ENCODE measurements at regions not wholly inside any gene's neighbourhood (a gene's known extent, or its start where the extent isn't known, plus 50 kb on each side); places are given as distances from the start of the nearest gene placed in this dataset.
A peak's percentile ranks its signal among the peaks of the same experiment; 100 is the strongest.

DNA sequence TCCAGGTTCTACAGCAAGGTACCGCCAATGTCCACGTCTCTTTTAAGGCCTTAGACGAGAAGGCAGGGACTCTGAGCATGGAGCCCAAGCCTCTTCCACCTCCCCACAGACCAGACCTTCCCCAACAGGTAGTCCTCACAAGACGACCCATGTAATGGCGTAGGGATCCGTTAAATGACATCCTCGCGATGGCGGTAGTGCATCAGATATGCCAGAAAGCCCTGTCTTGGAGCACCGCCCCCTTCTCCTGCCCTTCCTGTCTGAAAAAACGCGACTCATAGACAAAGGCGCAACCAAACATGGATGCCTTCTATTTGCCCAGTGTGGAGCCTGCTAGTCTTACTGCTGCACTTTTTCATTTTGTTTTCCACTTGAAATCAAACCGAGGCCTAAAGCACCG lies 185.4 kb downstream of the OR13H1 start:
- H3K27ac ChIP-seq (ENCODE audit: low read depth, low read length): peak overlapping the region; percentile 84
- no peaks in the 10 kb centered on the region for H3K27me3 ChIP-seq (ENCODE audit: control insufficient read depth in 3 of 3, insufficient read depth in 3 of 3, low read length in 3 of 3)
- peak overlapping the region in 1 of 3 donors; percentile 80 for H3K4me3 ChIP-seq (ENCODE audit: low read length in 3 of 3)
- no peaks in the 10 kb centered on the region for H3K4me1 ChIP-seq (ENCODE audit: control insufficient read depth in 3 of 3, insufficient read depth in 3 of 3, low read length in 3 of 3)
- peak overlapping the region in 1 of 3 donors; percentile 64 for H3K9ac ChIP-seq (ENCODE audit: low read depth in 1 of 3, low read length in 3 of 3)
- no peaks in the 10 kb centered on the region for H3K36me3 ChIP-seq (ENCODE audit: control insufficient read depth in 3 of 3, insufficient read depth in 3 of 3, low read length in 3 of 3)
- no peaks in the 10 kb centered on the region for H3K9me3 ChIP-seq (ENCODE audit: control insufficient read depth in 3 of 3, low read length in 3 of 3)

DNA sequence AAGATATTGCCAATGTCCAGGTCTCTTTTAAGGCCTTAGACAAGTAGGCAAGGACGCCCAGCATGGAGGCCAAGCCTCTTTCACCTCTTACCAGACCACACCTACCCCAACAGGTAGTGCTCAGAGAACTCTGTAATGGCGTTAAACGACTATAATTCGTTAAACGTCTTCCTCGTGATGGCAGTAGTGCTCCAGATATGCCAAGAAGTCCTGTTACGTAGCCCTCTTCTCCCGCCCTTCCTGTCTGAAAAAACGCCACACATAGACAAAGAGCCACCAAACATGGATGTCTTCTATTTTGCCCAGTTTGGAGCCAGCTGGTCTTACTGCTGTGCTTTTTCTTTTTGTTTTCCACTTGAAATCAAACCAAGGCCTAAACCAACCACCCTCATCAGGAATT lies 190.7 kb downstream of the OR13H1 start:
- H3K27me3 ChIP-seq (ENCODE audit: control insufficient read depth in 3 of 3, insufficient read depth in 3 of 3, low read length in 3 of 3): no peaks in the 10 kb centered on the region
- no peak overlapping the region for H3K9ac ChIP-seq (ENCODE audit: low read depth in 1 of 3, low read length in 3 of 3)
- H3K4me3 ChIP-seq (ENCODE audit: low read length in 3 of 3): no peak overlapping the region
- no peak overlapping the region for H3K27ac ChIP-seq (ENCODE audit: low read depth, low read length)
- no peaks in the 10 kb centered on the region for H3K9me3 ChIP-seq (ENCODE audit: control insufficient read depth in 3 of 3, low read length in 3 of 3)
- no peaks in the 10 kb centered on the region for H3K36me3 ChIP-seq (ENCODE audit: control insufficient read depth in 3 of 3, insufficient read depth in 3 of 3, low read length in 3 of 3)
- H3K4me1 ChIP-seq (ENCODE audit: control insufficient read depth in 3 of 3, insufficient read depth in 3 of 3, low read length in 3 of 3): no peaks in the 10 kb centered on the region

DNA sequence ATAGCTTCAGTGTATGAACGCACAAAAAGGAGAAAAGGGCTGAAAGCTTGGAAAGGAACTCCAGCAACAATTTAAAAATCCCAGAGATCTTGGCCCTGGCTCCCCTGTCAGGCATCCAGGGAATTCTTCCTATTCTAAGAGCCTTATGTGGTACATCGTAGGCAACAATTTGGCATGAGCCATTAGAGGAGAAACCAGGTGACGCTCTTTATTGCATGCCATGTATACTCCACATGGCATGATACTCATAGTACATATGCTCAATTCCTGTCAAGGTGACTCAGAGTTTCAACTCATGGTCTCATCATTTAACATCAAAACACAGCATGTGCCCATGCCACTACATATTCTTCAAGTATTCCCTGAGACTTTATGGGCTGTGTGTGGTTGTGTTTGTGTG lies 191.3 kb downstream of the OR13H1 start:
- Histone ChIP-seq H3K36me3 (ENCODE audit: control insufficient read depth in 3 of 3, insufficient read depth in 3 of 3, low read length in 3 of 3) (no peaks in the 10 kb centered on the region), H3K27me3 (ENCODE audit: control insufficient read depth in 3 of 3, insufficient read depth in 3 of 3, low read length in 3 of 3) (no peaks in the 10 kb centered on the region), H3K9ac (ENCODE audit: low read depth in 1 of 3, low read length in 3 of 3) (no peak overlapping the region), H3K4me1 (ENCODE audit: control insufficient read depth in 3 of 3, insufficient read depth in 3 of 3, low read length in 3 of 3) (no peaks in the 10 kb centered on the region), H3K4me3 (ENCODE audit: low read length in 3 of 3) (no peak overlapping the region), H3K9me3 (ENCODE audit: control insufficient read depth in 3 of 3, low read length in 3 of 3) (no peaks in the 10 kb centered on the region), H3K27ac (ENCODE audit: low read depth, low read length) (no peak overlapping the region)

DNA sequence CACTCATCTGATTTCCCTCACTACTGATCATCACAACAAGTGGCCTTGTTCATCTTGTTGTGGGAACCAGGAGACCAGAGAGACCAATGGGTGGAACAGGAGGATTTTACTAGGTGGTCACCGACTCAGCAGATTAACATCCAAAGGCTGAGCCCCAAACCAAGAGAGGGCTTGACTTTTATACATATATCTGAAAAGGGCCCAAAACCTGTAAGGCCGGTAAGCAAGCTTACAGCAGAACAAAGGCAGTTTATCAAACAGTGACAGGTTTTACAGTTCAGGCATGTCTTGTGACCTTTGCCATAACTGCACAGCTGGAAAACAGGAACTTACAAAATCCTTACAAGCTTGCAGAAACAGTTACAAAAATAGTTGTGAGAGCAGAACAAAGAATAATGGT lies 195.9 kb downstream of the OR13H1 start:
- Histone ChIP-seq H3K4me3 (ENCODE audit: low read length in 3 of 3) (no peak overlapping the region), H3K36me3 (ENCODE audit: control insufficient read depth in 3 of 3, insufficient read depth in 3 of 3, low read length in 3 of 3) (no peaks in the 10 kb centered on the region), H3K4me1 (ENCODE audit: control insufficient read depth in 3 of 3, insufficient read depth in 3 of 3, low read length in 3 of 3) (peaks cover 0 to 4% (median 0%) of the 10 kb centered on the region in 3 donors), H3K27me3 (ENCODE audit: control insufficient read depth in 3 of 3, insufficient read depth in 3 of 3, low read length in 3 of 3) (no peaks in the 10 kb centered on the region), H3K9me3 (ENCODE audit: control insufficient read depth in 3 of 3, low read length in 3 of 3) (no peaks in the 10 kb centered on the region), H3K27ac (ENCODE audit: low read depth, low read length) (no peak overlapping the region), H3K9ac (ENCODE audit: low read depth in 1 of 3, low read length in 3 of 3) (no peak overlapping the region)

DNA sequence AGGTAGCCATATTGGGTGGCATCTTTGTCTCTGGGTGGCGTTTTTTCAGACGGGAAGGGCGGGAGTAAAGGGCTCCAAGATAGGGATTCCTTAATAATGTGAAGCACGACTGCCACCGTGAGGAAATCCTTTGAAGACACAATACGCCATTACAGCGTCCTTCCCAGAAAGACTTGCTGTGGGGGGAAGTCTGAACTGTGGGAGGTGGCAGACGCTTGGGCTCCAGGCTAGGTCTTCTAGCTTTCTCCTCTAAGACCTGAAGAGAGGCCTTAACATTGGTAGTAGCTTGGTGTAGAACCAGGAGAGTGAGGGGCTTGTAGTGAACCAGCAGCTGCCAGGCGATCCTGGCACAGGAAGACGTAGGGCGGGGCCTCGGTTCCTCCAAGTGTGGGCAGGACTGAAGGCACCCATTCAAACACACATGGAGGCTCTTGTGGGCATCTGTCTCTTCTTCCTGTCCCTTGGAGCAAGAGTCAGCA lies 197.3 kb downstream of the OR13H1 start:
- Histone ChIP-seq H3K36me3 (ENCODE audit: control insufficient read depth in 3 of 3, insufficient read depth in 3 of 3, low read length in 3 of 3) (no peaks in the 10 kb centered on the region), H3K4me3 (ENCODE audit: low read length in 3 of 3) (peak overlapping the region in 1 of 3 donors; percentile 72), H3K27me3 (ENCODE audit: control insufficient read depth in 3 of 3, insufficient read depth in 3 of 3, low read length in 3 of 3) (no peaks in the 10 kb centered on the region), H3K4me1 (ENCODE audit: control insufficient read depth in 3 of 3, insufficient read depth in 3 of 3, low read length in 3 of 3) (peaks cover 0 to 4% (median 0%) of the 10 kb centered on the region in 3 donors), H3K27ac (ENCODE audit: low read depth, low read length) (peak overlapping the region; percentile 81), H3K9ac (ENCODE audit: low read depth in 1 of 3, low read length in 3 of 3) (peak overlapping the region in 1 of 3 donors; percentile 60), H3K9me3 (ENCODE audit: control insufficient read depth in 3 of 3, low read length in 3 of 3) (no peaks in the 10 kb centered on the region)

DNA sequence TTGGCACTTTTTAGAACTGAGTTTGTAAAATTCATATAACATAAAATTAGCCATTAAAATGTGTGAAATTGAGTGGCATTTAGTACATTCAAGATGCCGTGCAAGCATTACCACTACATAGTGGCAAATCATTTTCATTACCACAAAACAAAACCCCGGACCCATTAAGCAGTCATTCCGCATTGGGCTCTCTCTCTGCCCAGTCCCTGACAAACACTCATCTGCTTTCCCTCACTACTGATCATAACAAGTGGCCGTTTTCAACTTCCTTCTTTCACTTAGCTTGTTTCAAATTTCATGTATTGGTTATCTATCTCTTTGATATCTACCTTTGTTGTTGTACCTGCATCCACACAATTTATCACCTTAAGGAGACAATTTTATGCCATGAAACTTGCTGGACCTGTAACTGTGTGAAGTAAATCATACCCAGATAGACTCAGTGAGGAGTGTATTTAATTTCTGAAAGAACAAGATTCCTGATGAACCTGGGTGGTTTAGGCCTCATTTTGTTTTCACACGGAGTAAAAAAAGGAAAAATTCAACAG lies 202.1 kb downstream of the OR13H1 start:
- H3K27me3 ChIP-seq (ENCODE audit: control insufficient read depth in 3 of 3, insufficient read depth in 3 of 3, low read length in 3 of 3): no peaks in the 10 kb centered on the region
- peak overlapping the region in 1 of 3 donors; percentile 53 for H3K4me3 ChIP-seq (ENCODE audit: low read length in 3 of 3)
- no peaks in the 10 kb centered on the region for H3K36me3 ChIP-seq (ENCODE audit: control insufficient read depth in 3 of 3, insufficient read depth in 3 of 3, low read length in 3 of 3)
- no peaks in the 10 kb centered on the region for H3K9me3 ChIP-seq (ENCODE audit: control insufficient read depth in 3 of 3, low read length in 3 of 3)
- no peak overlapping the region for H3K27ac ChIP-seq (ENCODE audit: low read depth, low read length)
- H3K9ac ChIP-seq (ENCODE audit: low read depth in 1 of 3, low read length in 3 of 3): peak overlapping the region in 1 of 3 donors; percentile 45
- peaks cover 0 to 7% (median 0%) of the 10 kb centered on the region in 3 donors for H3K4me1 ChIP-seq (ENCODE audit: control insufficient read depth in 3 of 3, insufficient read depth in 3 of 3, low read length in 3 of 3)

DNA sequence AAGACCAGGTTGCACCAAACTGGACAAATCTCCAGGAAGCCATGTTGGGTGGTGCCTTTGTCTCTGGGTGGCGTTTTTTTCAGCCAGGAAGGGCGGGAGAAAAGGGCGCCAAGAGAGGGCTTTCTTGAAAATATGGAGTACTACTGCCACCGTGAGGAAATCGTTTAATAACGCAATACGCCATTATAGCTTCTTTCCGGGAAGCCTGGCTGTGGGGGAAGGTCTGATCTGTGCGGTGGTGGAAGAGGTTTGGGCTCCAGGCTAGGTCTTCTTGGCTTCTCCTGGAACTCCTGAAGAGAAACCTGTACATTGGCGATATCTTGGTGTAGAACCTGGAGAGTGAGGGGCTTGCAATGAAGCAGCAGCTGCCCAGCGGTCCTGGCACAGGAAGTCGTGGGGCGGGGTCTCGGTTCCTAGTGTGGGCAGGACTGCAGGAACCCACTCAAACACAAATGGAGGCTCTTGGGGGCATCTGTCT lies 202.7 kb downstream of the OR13H1 start:
- Histone ChIP-seq H3K9me3 (ENCODE audit: control insufficient read depth in 3 of 3, low read length in 3 of 3) (no peaks in the 10 kb centered on the region), H3K4me1 (ENCODE audit: control insufficient read depth in 3 of 3, insufficient read depth in 3 of 3, low read length in 3 of 3) (peaks cover 0 to 5% (median 0%) of the 10 kb centered on the region in 3 donors), H3K36me3 (ENCODE audit: control insufficient read depth in 3 of 3, insufficient read depth in 3 of 3, low read length in 3 of 3) (no peaks in the 10 kb centered on the region), H3K27ac (ENCODE audit: low read depth, low read length) (peak overlapping the region; percentile 80), H3K4me3 (ENCODE audit: low read length in 3 of 3) (peak overlapping the region in 1 of 3 donors; percentile 76), H3K9ac (ENCODE audit: low read depth in 1 of 3, low read length in 3 of 3) (peak overlapping the region in 1 of 3 donors; percentile 74), H3K27me3 (ENCODE audit: control insufficient read depth in 3 of 3, insufficient read depth in 3 of 3, low read length in 3 of 3) (no peaks in the 10 kb centered on the region)

DNA sequence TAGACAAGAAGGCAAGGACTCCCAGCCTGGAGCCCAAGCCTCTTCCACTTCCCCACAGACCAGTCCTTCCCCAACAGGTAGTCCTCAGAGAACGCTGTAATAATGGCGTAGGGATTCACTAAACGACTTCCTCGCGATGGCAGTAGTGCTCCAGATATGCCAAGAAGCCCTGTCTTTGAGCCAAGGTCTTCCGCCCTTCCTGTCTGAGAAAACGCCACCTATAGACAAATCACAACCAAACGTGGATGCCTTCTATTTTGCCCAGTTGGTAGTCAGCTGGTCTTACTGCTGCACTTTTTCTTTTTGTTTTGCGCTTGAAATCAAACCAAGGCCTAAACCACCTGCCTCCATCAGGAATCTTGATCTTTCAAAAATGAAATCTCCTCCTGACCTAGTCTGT lies 203.3 kb downstream of the OR13H1 start:
- Histone ChIP-seq H3K27ac (ENCODE audit: low read depth, low read length) (peak overlapping the region; percentile 80), H3K9me3 (ENCODE audit: control insufficient read depth in 3 of 3, low read length in 3 of 3) (no peaks in the 10 kb centered on the region), H3K27me3 (ENCODE audit: control insufficient read depth in 3 of 3, insufficient read depth in 3 of 3, low read length in 3 of 3) (no peaks in the 10 kb centered on the region), H3K9ac (ENCODE audit: low read depth in 1 of 3, low read length in 3 of 3) (peak overlapping the region in 1 of 3 donors; percentile 74), H3K36me3 (ENCODE audit: control insufficient read depth in 3 of 3, insufficient read depth in 3 of 3, low read length in 3 of 3) (no peaks in the 10 kb centered on the region), H3K4me3 (ENCODE audit: low read length in 3 of 3) (peak overlapping the region in 1 of 3 donors; percentile 76), H3K4me1 (ENCODE audit: control insufficient read depth in 3 of 3, insufficient read depth in 3 of 3, low read length in 3 of 3) (peaks cover 0 to 4% (median 0%) of the 10 kb centered on the region in 3 donors)

DNA sequence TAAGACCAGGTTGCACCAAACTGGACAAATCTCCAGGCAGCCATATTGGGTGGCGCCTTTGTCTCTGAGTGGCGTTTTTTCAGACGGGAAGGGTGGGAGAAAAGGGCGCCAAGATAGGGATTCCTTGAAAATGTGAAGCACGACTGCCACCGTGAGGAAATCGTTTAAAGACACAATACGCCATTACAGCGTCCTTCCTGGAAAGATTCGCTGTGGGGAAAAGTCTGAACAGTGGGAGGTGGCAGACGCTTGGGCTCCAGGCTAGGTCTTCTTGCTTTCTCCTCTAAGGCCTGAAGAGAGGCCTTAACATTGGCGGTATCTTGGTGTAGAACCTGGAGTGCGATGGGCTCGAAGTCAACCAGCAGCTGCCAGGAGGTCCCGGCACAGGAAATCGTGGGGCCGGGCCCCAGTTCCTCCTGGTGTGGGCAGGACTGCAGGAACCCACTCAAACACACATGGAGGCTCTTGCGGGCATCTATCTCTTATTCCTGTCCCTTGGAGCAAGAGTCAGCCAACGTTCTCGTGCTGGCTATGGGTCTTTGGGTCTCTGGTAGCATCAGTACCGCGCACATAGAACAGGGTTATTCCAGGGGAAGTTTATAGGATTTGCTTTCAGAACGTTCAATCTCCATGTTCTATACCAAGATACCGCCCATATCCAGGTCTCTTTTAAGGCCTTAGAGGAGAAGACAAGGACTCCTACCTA lies 208.8 kb downstream of the OR13H1 start:
- peak overlapping the region in 1 of 3 donors; percentile 78 for H3K4me3 ChIP-seq (ENCODE audit: low read length in 3 of 3)
- H3K9me3 ChIP-seq (ENCODE audit: control insufficient read depth in 3 of 3, low read length in 3 of 3): no peaks in the 10 kb centered on the region
- peak overlapping the region; percentile 66 for H3K27ac ChIP-seq (ENCODE audit: low read depth, low read length)
- no peaks in the 10 kb centered on the region for H3K27me3 ChIP-seq (ENCODE audit: control insufficient read depth in 3 of 3, insufficient read depth in 3 of 3, low read length in 3 of 3)
- H3K4me1 ChIP-seq (ENCODE audit: control insufficient read depth in 3 of 3, insufficient read depth in 3 of 3, low read length in 3 of 3): no peaks in the 10 kb centered on the region
- H3K36me3 ChIP-seq (ENCODE audit: control insufficient read depth in 3 of 3, insufficient read depth in 3 of 3, low read length in 3 of 3): no peaks in the 10 kb centered on the region
- peak overlapping the region in 1 of 3 donors; percentile 73 for H3K9ac ChIP-seq (ENCODE audit: low read depth in 1 of 3, low read length in 3 of 3)

DNA sequence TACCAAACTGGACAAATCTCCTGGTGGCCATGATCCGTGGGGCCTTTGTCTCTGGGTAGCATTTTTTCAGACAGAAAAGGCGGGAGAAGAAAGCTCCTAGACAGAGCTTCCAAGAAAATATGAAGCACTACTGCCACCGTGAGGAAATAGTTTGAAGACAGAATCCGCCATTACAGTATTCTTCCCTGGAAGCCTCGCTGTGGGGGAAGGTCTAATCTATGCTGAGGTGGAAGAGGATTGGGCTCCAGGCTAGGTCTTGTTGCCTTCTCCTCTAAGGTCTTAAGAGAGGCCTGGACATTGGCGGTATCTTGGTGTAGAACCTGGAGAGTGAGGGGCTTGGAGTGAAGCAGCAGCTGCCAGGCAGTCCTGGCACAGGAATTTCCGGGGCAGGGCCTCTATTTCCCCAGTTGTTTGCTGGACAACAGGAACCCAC lies 218.9 kb downstream of the OR13H1 start:
- peak overlapping the region in 1 of 3 donors; percentile 32 for H3K9ac ChIP-seq (ENCODE audit: low read depth in 1 of 3, low read length in 3 of 3)
- no peaks in the 10 kb centered on the region for H3K27me3 ChIP-seq (ENCODE audit: control insufficient read depth in 3 of 3, insufficient read depth in 3 of 3, low read length in 3 of 3)
- H3K36me3 ChIP-seq (ENCODE audit: control insufficient read depth in 3 of 3, insufficient read depth in 3 of 3, low read length in 3 of 3): no peaks in the 10 kb centered on the region
- H3K9me3 ChIP-seq (ENCODE audit: control insufficient read depth in 3 of 3, low read length in 3 of 3): no peaks in the 10 kb centered on the region
- H3K27ac ChIP-seq (ENCODE audit: low read depth, low read length): peak overlapping the region; percentile 19
- peaks cover 0 to 16% (median 0%) of the 10 kb centered on the region in 3 donors for H3K4me1 ChIP-seq (ENCODE audit: control insufficient read depth in 3 of 3, insufficient read depth in 3 of 3, low read length in 3 of 3)
- H3K4me3 ChIP-seq (ENCODE audit: low read length in 3 of 3): peak overlapping the region in 1 of 3 donors; percentile 63
